ENCODE measurements at regions not wholly inside any gene's neighbourhood (a gene's known extent, or its start where the extent isn't known, plus 50 kb on each side); places are given as distances from the start of the nearest gene placed in this dataset.
"Not testable (repeated sequence)": the region's sequence is repeated elsewhere in the genome, so short reads cannot be mapped to it uniquely, and the experiment has no call there.

- no peak for DNase-seq
Measured at GRCh38 chr3:11711876-11712275, 68.2 kb upstream of the VGLL4 start.

- DNase-seq, result no peak
Measured at GRCh38 chr3:11709782-11710181, 66.1 kb upstream of the VGLL4 start.

GRCh38 chr3:11707084-11707483 is 63.4 kb upstream of the VGLL4 start:
- not testable (repeated sequence) for DNase-seq

- no peak for DNase-seq
Measured at GRCh38 chr3:11706604-11707003, 62.9 kb upstream of the VGLL4 start.

GRCh38 chr3:11705049-11705448 is 61.3 kb upstream of the VGLL4 start:
- DNase-seq, result no peak

GRCh38 chr3:11703146-11703545 is 59.4 kb upstream of the VGLL4 start:
- DNase-seq, result no peak

GRCh38 chr3:11699083-11699427 is 55.3 kb upstream of the VGLL4 start:
- no peak for DNase-seq

- DNase-seq, result no peak
Measured at GRCh38 chr3:11698326-11699082, 54.8 kb upstream of the VGLL4 start.

GRCh38 chr3:11697701-11698100 is 54.0 kb upstream of the VGLL4 start:
- no peak for DNase-seq

GRCh38 chr3:11696054-11696453 is 52.3 kb upstream of the VGLL4 start:
- DNase-seq, result no peak
